ENCODE measurements at regions not wholly inside any gene's neighbourhood (a gene's known extent, or its start where the extent isn't known, plus 50 kb on each side); places are given as distances from the start of the nearest gene placed in this dataset.

GRCh38 chr5:126014676-126015075 lies 408.5 kb upstream of the GRAMD2B start:
- DNase-seq (ENCODE audit: low read depth) = no peak
- TF ChIP-seq CTCF (IDR thresholded peaks at IDR 0.05; ENCODE audit: insufficient read depth, low read length, poor library complexity, severe bottlenecking) = no peak
- no peaks in the 10 kb centered on the region for H3K36me3 ChIP-seq (ENCODE audit: control insufficient read depth, insufficient read depth, low read length)
- H3K4me3 ChIP-seq (ENCODE audit: low read depth, low read length) = no peak overlapping the region
- no peaks in the 10 kb centered on the region for H3K27me3 ChIP-seq (ENCODE audit: control insufficient read depth, insufficient read depth, low read length)

GRCh38 chr5:126015235-126016181 lies 407.7 kb upstream of the GRAMD2B start:
- Histone ChIP-seq H3K27me3 (ENCODE audit: control insufficient read depth, insufficient read depth, low read length) (no peaks in the 10 kb centered on the region), H3K4me3 (ENCODE audit: low read depth, low read length) (no peak overlapping the region), H3K36me3 (ENCODE audit: control insufficient read depth, insufficient read depth, low read length) (no peaks in the 10 kb centered on the region)
- DNase-seq (ENCODE audit: low read depth) = peak; percentile 34
- no peak for TF ChIP-seq CTCF (IDR thresholded peaks at IDR 0.05; ENCODE audit: insufficient read depth, low read length, poor library complexity, severe bottlenecking)

- H3K4me3 ChIP-seq (ENCODE audit: low read depth, low read length) = no peak overlapping the region
- H3K27me3 ChIP-seq (ENCODE audit: control insufficient read depth, insufficient read depth, low read length) = no peaks in the 10 kb centered on the region
- no peaks in the 10 kb centered on the region for H3K36me3 ChIP-seq (ENCODE audit: control insufficient read depth, insufficient read depth, low read length)
- DNase-seq (ENCODE audit: low read depth) = no peak
- no peak for TF ChIP-seq CTCF (IDR thresholded peaks at IDR 0.05; ENCODE audit: insufficient read depth, low read length, poor library complexity, severe bottlenecking)
These were observed 407.0 kb upstream of the GRAMD2B start for GRCh38 chr5:126016256-126016655.

- H3K4me3 ChIP-seq (ENCODE audit: low read depth, low read length) = no peak overlapping the region
- no peaks in the 10 kb centered on the region for H3K27me3 ChIP-seq (ENCODE audit: control insufficient read depth, insufficient read depth, low read length)
- TF ChIP-seq CTCF (IDR thresholded peaks at IDR 0.05; ENCODE audit: insufficient read depth, low read length, poor library complexity, severe bottlenecking) = no peak
- DNase-seq (ENCODE audit: low read depth) = no peak
- H3K36me3 ChIP-seq (ENCODE audit: control insufficient read depth, insufficient read depth, low read length) = no peaks in the 10 kb centered on the region
These were observed 406.1 kb upstream of the GRAMD2B start for GRCh38 chr5:126017096-126017495.

- DNase-seq (ENCODE audit: low read depth) = no peak
- Histone ChIP-seq H3K4me3 (ENCODE audit: low read depth, low read length) (no peak overlapping the region), H3K36me3 (ENCODE audit: control insufficient read depth, insufficient read depth, low read length) (no peaks in the 10 kb centered on the region), H3K27me3 (ENCODE audit: control insufficient read depth, insufficient read depth, low read length) (no peaks in the 10 kb centered on the region)
- no peak for TF ChIP-seq CTCF (IDR thresholded peaks at IDR 0.05; ENCODE audit: insufficient read depth, low read length, poor library complexity, severe bottlenecking)
These were observed 402.4 kb upstream of the GRAMD2B start for GRCh38 chr5:126020770-126021169.

Measured in kidney epithelial cell (primary cell).